ENCODE measurements at regions not wholly inside any gene's neighbourhood (a gene's known extent, or its start where the extent isn't known, plus 50 kb on each side); places are given as distances from the start of the nearest gene placed in this dataset.
A peak's percentile ranks its signal among the peaks of the same experiment; 100 is the strongest.

GRCh38 chr7:127530148-127530547, 55.2 kb downstream of the GCC1 start:
- no peak for DNase-seq (ENCODE audit: low read depth, low spot score)
- ChIA-PET CTCF (no interaction called here), POLR2A (no interaction called here)
- TF ChIP-seq CTCF (IDR thresholded peaks at IDR 0.05; ENCODE audit: insufficient read depth, low read length, missing control alignments), result no peak
- no peak overlapping the region for H3K4me3 ChIP-seq (ENCODE audit: low read depth, low read length)

GRCh38 chr7:127527561-127527960, 57.8 kb downstream of the GCC1 start:
- ChIA-PET CTCF (no interaction called here), POLR2A (no interaction called here)
- no peak for DNase-seq (ENCODE audit: low read depth, low spot score)
- no peak for TF ChIP-seq CTCF (IDR thresholded peaks at IDR 0.05; ENCODE audit: insufficient read depth, low read length, missing control alignments)
- no peak overlapping the region for H3K4me3 ChIP-seq (ENCODE audit: low read depth, low read length)

- TF ChIP-seq CTCF (IDR thresholded peaks at IDR 0.05; ENCODE audit: insufficient read depth, low read length, missing control alignments), result no peak
- ChIA-PET POLR2A (no interaction called here), CTCF (interaction anchor here (2.7 kb wide), 1 partner anchor 11 kb away, joined by 10 read pairs; no protein-coding TSS in a partner anchor)
- H3K4me3 ChIP-seq (ENCODE audit: low read depth, low read length), result no peak overlapping the region
- no peak for DNase-seq (ENCODE audit: low read depth, low spot score)
These were observed 59.4 kb downstream of the GCC1 start for GRCh38 chr7:127525866-127526480.

GRCh38 chr7:127516320-127516719, 69.1 kb downstream of the GCC1 start:
- CTCF ChIA-PET, result interaction anchor here (1.0 kb wide), 1 partner anchor 10 kb away, joined by 3 read pairs; no protein-coding TSS in a partner anchor
- H3K4me3 ChIP-seq (ENCODE audit: low read depth, low read length), result no peak overlapping the region
- TF ChIP-seq CTCF (IDR thresholded peaks at IDR 0.05; ENCODE audit: insufficient read depth, low read length, missing control alignments), result no peak
- POLR2A ChIA-PET, result no interaction called here
- DNase-seq (ENCODE audit: low read depth, low spot score), result no peak

- ChIA-PET POLR2A (no interaction called here), CTCF (interaction anchor here (0.7 to 2.4 kb wide), 9 partner anchors 9 to 712 kb away, joined by 3 to 20 read pairs (median 5); no protein-coding TSS in a partner anchor)
- DNase-seq (ENCODE audit: low read depth, low spot score), result peak; percentile 16
- no peak overlapping the region for H3K4me3 ChIP-seq (ENCODE audit: low read depth, low read length)
- peak; percentile 46 for TF ChIP-seq CTCF (IDR thresholded peaks at IDR 0.05; ENCODE audit: insufficient read depth, low read length, missing control alignments)
These were observed 70.9 kb downstream of the GCC1 start for GRCh38 chr7:127514499-127514898.

- ChIA-PET POLR2A (no interaction called here), CTCF (interaction anchor here (1.3 to 2.4 kb wide), 3 partner anchors 10 to 711 kb away, joined by 3 to 20 read pairs (median 18); no protein-coding TSS in a partner anchor)
- H3K4me3 ChIP-seq (ENCODE audit: low read depth, low read length), result no peak overlapping the region
- DNase-seq (ENCODE audit: low read depth, low spot score), result no peak
- no peak for TF ChIP-seq CTCF (IDR thresholded peaks at IDR 0.05; ENCODE audit: insufficient read depth, low read length, missing control alignments)
These were observed 72.1 kb downstream of the GCC1 start for GRCh38 chr7:127513311-127513710.

All from AG04449 (cell line).